ENCODE measurements at regions not wholly inside any gene's neighbourhood (a gene's known extent, or its start where the extent isn't known, plus 50 kb on each side); places are given as distances from the start of the nearest gene placed in this dataset.

DNA sequence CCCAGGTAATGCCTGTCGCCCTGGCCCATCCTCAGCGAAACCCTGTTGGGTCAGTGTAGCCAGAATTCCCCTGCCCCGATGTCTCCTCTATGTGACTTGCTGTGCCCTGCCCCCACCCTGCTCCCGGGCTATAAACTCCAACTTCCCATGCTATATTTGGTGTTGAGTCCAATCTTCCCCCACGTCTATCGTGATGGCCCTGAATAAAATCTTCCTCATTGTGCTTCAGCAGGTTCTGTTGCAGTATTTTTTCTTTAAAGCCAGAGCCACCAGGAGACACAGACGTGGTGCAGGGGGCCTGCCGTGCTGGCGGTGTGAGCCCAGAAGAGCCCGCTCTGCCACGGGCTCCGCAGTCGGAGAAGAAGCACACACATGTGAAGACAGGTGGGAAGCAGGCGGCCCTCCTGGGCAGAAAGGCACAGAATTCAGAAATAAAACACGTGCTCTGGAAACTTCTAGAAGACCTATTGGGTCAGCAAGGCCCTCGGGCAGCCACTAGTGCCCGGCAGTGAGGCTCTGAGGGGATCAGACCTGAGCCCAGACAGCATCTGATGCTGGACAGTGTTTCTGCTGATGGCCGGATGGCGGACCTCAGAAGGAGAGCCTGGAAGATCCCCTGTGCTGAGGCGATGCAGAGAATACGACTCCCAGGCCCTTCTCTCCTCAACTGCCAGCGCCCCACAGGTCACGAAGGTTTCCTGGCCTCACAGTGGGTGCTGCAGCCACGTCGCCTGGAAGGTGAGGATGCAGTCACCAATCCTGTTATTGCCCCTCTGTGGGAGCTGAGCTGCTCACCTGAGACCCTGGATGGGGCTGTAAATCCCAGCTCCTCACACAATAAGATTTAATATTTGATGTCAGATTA, 501.9 kb downstream of the BRD1 start:
- in situ Hi-C loops (cut with HindIII; ENCODE audit: low pct_unique_long_range_greater_than_20kb, low sequenced_read_pairs) = no loop called here
- DNase-seq (ENCODE audit: low read depth, low spot score) = no peak

DNA sequence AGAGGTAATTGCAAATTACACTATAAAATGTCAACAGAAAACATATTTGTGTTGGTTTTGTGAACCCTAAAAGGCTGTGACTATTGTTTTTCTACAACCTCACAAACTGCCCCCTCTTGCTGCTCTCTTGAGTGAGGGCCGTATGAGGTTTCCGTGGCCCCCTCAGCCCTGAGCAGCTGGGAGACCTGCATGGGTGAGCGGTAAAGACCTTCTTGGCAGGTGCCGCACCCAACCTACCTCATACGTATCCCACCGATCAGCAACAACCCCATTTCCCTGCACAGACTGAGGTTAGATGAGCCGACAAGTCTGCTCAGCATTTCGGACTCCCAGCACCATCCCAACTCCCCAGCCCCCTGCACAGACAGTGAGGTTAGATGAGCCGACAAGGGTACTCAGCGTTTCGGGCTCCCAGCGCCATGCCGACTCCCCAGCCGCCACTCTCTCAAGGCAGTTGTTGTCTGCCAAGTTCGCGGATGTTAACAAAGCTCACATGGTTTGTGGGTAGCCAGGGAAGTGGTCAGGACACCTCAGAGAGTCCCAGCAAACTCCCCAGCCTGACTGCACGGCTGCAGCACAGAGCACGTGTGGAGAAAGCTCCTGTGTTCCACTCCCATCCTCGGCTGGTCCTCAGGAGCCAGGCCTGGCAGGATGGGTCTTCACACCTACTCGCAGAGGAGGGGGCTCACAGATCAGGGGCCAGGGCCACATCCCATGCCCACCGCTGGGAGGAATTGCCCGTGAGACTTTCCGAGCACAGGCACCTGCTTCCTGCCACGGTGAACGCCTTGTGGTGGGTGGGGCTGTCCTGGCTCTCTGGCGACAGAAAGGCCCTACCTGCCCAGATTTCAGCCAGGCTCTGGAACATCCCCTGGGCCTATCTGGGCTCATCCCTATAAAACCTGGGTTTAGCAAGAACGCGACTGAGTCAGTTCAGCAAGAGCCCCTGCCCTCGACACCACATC, 502.9 kb downstream of the BRD1 start:
- no peak for DNase-seq (ENCODE audit: low read depth, low spot score)
- in situ Hi-C loops (cut with HindIII; ENCODE audit: low pct_unique_long_range_greater_than_20kb, low sequenced_read_pairs) = no loop called here

DNA sequence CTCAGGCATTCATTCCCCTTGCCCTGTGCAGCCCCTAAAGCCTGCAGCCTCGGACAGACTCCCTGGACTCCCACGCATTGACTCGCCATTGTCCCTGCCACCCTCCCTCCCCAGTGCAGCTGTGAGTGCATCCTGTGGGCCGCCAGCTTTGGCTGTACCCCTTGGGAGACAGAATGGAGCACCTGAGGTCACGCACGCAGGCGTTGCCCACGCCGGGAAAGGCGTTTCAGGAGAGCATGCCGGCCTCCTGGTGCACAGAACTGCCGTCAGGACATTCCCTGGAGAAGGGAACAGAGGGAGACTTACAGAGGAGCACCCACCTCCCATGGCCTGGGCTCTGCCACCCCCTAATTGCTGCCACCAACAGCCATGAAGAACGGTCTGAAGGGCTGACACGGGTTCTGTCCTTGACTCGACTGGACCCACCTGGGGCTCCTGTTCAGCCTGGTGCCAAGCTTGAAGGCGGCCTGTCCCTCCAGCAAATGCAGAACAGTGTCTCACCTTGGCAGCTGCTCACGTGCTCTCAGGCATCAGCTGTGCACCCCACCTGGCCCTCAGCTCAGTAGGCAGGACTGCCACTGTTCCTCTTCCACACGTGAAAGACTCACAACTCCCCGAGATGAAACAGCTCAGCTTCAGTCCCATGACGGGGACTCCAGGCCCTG, 503.8 kb downstream of the BRD1 start:
- DNase-seq (ENCODE audit: low read depth, low spot score) = no peak
- in situ Hi-C loops (cut with HindIII; ENCODE audit: low pct_unique_long_range_greater_than_20kb, low sequenced_read_pairs) = no loop called here

DNA sequence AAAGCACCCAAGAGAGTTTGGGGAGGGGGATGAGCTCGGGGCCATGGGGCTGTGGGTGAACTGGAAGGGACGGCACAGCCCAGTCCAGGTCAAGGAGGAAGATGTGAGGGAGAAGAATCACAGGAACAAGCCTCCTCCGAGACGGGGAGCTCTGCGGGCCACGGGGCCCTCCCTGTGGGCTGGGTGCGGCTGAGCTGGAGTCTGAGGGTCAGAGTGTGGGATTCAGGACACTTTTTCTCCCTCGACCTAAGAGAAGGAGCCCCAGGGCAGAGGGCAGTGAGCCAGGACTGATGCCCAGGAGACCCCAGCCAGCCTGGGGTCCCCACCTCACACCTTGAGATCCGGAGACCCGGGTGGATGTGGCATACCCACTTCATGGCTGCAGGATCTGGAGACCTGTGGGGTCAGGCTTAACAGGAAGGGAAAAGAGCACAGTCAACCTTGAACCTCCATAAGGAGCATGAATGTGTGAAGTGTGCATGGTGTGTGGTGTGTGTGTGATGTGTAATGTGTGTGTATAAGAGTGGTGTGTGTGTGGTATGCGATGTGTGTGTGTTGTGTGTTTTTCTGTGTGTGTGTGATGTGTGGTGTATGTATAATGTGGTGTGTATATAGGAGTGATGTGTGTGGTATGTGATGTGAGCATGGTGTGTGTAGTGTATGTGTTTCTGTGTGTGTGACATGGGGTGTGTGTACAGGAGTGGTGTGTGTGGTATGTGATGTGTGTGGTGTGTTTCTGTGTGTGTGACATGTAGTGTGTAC, 504.6 kb downstream of the BRD1 start:
- in situ Hi-C loops (cut with HindIII; ENCODE audit: low pct_unique_long_range_greater_than_20kb, low sequenced_read_pairs) = no loop called here
- no peak for DNase-seq (ENCODE audit: low read depth, low spot score)

DNA sequence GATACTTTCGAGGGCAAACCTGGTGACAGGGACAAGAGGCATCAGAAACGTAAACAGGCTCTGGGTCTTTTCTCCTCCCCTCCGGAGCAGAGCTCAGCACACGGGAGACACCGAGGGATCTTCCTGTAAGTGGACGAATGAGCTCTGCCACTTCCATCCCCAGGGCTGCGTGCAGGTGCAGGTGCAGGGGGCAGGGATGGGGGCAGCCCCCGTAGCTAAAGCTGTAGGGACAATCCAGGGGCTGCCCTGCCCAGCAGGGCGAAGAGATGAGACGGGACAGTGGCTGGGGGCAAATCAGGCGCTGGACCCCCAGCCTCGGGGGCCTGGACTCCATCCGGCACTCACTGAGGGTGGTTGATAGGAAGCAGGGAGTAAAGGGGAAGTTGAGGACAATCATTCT, 505.4 kb downstream of the BRD1 start:
- in situ Hi-C loops (cut with HindIII; ENCODE audit: low pct_unique_long_range_greater_than_20kb, low sequenced_read_pairs) = no loop called here
- DNase-seq (ENCODE audit: low read depth, low spot score) = no peak

DNA sequence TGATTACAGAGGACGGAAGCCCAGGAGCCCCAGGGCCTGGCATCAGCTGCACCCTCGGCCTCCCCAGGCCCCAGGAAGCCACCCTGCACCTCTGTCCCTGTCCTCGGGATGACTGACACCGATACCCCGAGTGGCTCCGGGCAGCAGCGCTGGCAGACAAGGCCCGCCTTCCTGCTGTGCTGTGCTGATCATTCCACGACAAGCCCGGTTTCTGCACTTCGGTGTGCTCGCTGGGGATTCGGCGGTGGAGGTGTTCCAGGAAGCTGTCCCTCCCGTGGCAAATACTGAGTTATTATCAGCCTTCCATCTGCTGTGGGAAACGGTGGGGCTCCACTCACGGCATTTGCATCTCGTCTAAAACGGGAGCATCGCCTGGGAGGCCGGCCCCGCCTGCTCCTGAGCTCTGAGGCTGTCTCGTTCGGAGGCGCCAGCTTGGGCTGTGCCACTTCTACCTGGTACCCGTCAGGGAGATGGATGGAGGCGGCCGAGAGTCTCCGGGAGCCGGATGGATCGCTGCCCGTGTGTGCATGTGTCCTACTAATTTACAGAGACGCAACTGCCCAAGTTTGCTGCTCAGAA, 506.1 kb downstream of the BRD1 start:
- in situ Hi-C loops (cut with HindIII; ENCODE audit: low pct_unique_long_range_greater_than_20kb, low sequenced_read_pairs) = no loop called here
- DNase-seq (ENCODE audit: low read depth, low spot score) = no peak

DNA sequence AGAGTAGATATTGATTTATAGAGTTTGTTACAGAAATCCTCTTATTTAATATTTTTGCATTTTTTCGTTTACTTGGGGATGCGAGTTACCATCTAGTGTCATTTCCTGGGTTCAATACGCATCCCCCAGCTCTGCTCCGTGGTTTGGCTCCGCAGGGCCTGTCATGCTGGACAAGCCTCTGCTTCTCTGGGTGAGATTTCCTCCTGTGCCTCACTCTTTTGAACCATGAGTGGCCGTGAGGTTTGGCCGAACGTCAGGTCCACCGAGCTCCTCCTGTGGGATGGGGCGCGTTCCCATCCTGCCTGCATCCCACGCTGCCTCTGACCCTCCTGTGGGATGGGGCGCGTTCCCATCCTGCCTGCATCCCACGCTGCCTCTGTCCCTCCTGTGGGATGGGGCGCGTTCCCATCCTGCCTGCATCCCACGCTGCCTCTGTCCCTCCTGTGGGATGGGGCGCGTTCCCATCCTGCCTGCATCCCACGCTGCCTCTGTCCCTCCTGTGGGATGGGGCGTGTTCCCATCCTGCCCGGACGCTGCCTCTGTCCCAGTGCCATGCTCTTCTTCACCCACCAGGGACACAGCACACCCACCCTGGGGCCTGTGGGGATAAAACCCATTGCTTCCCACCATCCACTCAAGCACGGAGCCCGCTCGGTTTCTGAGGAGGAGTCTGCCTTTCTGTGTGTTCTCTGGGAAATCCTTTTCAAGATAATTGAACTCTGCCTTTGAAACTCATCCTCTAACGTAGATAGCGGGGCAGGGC, 506.8 kb downstream of the BRD1 start:
- in situ Hi-C loops (cut with HindIII; ENCODE audit: low pct_unique_long_range_greater_than_20kb, low sequenced_read_pairs) = no loop called here
- DNase-seq (ENCODE audit: low read depth, low spot score) = no peak

DNA sequence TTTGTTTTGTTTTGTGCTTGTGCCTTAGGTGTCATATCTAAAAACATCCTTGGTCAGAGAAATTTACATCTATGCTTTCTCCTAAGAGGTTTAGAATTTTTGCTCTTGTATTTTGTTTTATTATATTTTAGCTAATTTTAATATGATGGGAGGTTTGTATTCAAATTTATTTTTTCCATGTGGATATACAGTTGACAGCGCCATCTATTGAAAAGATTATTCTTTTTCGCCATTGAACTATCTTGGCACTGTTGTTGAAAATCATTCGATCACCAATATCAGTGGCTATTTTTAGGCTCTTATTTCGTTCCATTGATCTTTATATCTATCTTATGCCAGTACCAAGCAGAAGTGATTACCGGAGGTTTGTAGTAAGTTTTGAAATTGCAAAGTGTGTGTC, 510.3 kb downstream of the BRD1 start:
- DNase-seq (ENCODE audit: low read depth, low spot score) = no peak
- in situ Hi-C loops (cut with HindIII; ENCODE audit: low pct_unique_long_range_greater_than_20kb, low sequenced_read_pairs) = no loop called here

DNA sequence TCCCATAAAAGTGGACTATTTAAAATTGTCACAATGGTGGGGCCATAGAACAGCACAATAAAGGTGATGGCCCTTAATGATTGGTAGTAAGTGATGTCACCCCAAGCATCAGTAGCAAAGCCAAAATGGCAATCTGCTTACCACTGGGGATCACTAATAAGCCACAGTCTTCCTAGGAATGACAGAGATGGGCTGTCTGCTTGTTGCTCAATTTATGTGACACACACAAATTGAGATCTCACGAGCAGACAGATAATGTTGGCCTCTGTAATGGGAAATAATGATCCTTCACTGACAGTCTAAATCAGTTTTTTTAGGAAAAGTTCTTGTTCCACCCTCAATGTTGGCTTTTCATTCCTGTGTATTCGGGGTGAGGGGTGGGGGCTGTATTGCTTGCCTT, 515.1 kb downstream of the BRD1 start:
- no peak for DNase-seq (ENCODE audit: low read depth, low spot score)
- in situ Hi-C loops (cut with HindIII; ENCODE audit: low pct_unique_long_range_greater_than_20kb, low sequenced_read_pairs) = no loop called here

DNA sequence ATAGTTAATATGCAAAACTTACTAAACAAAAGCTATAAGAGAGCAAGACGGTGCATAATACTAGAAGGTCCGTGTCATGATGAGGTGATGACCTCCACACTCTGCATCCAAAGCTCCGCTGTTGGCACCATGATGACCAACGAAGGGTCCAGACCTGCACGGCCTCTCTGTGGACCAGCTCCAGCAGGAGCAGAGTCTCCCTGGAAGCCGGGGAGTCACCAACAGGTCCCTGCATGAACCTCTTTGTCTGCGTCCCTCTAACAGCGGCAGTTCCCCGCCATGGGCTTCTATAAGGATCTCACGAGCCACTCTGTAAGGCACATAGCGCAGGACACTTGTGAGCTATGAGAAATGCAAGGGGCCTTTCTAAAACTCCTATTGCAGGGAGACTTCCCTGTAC, 517.3 kb downstream of the BRD1 start:
- in situ Hi-C loops (cut with HindIII; ENCODE audit: low pct_unique_long_range_greater_than_20kb, low sequenced_read_pairs) = no loop called here
- DNase-seq (ENCODE audit: low read depth, low spot score) = no peak

DNA sequence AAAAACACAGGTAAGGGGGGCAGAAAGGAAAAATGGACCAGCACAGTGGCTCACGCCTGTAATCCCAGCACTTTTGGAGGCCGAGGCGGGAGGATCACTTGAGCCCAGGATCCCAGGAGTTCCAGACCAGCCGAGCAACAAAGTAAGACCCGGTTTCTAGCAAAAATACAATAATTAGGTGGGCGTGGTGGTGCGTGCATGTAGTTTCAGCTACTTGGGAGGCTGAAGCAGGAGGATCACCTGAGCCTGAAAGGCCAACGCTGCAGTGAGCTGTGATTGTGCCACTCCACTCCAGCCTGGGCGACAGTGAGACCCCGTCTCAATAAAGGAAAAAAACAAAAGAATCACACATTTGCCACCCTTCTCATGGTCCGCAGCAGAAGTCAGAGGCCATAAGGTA, 519.4 kb downstream of the BRD1 start:
- DNase-seq (ENCODE audit: low read depth, low spot score) = no peak

DNA sequence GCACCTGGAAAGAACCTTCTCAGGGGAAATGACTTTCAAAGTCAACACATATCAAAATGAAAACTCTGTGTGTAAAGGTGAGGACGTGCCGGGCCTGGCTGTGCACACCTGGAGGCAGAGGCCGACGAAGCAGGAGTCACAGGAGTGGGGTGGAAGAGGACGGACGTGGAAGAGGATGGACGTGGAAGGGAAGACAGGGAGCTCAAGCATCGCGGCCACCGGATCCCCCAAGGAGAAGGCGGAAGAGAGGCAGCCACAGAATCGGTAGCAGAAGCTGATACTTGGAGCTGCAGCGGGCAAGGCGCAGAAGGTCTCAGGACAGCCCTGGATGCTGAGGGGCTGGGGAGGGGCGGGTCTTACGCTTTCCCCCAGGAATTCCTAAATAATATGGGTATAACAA, 519.8 kb downstream of the BRD1 start:
- in situ Hi-C loops (cut with HindIII; ENCODE audit: low pct_unique_long_range_greater_than_20kb, low sequenced_read_pairs) = no loop called here
- DNase-seq (ENCODE audit: low read depth, low spot score) = no peak

More for the DNA sequence above, 519.4 kb downstream of the BRD1 start:
- in situ Hi-C loops (cut with HindIII; ENCODE audit: low pct_unique_long_range_greater_than_20kb, low sequenced_read_pairs) = no loop called here

DNA sequence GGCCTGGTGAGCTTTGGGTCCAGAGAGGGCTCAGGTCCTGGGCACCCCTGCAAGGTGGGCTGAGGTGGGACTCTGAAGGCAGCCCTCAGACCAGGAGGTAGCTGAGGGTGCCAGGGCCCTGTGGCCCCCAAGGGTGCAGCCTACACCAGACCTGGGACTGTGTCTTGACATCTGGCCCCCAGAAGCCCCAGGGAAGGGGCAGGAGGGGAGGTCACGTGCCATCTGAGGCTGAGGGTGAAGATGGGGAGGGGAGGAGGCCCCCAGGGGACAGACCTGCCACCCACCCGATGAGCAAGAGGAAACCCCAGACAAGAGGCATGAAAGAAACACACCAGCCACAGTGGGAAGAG, 520.2 kb downstream of the BRD1 start:
- DNase-seq (ENCODE audit: low read depth, low spot score) = no peak
- in situ Hi-C loops (cut with HindIII; ENCODE audit: low pct_unique_long_range_greater_than_20kb, low sequenced_read_pairs) = no loop called here

DNA sequence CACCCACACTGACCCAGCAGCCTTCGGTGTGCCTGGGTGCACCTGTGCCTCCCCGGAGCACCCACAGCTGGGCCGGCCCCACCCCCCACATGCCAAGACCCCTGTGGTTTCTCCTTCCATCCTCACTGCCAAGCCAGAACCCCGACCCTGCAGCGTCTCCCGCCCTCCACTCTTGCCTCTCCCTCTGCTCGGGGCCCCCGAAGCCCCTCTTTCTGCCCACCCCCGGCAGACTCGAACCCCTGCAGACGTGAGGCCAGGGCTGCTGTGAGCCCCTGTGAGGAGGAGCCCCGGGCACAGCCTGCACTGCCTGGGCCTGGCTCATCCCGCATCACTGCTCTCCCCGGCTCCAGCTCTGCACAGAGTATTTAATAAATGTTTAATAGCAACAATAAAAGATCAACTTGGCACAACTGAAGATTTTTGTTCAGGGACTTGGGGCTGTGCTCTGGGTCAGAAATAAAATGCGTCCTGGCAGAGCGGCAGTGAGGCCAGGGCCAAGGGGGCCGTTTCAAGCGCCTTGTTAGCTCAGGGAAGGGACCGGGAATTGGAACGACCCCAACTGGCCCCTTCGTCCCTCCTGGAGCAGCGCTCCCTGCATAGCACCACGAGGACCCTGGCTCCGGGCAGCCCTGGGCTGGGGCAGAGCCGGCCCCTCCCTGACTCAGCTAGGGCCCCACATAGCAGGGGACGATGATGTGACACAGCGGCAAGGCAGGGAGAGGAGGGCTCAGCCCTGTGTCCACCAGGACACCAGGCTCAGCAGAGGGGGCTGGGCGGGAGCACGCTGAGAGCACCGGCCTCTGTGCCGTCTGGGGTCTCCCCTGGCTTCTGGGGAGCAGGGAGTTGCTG, 520.8 kb downstream of the BRD1 start:
- in situ Hi-C loops (cut with HindIII; ENCODE audit: low pct_unique_long_range_greater_than_20kb, low sequenced_read_pairs) = no loop called here
- no peak for DNase-seq (ENCODE audit: low read depth, low spot score)

DNA sequence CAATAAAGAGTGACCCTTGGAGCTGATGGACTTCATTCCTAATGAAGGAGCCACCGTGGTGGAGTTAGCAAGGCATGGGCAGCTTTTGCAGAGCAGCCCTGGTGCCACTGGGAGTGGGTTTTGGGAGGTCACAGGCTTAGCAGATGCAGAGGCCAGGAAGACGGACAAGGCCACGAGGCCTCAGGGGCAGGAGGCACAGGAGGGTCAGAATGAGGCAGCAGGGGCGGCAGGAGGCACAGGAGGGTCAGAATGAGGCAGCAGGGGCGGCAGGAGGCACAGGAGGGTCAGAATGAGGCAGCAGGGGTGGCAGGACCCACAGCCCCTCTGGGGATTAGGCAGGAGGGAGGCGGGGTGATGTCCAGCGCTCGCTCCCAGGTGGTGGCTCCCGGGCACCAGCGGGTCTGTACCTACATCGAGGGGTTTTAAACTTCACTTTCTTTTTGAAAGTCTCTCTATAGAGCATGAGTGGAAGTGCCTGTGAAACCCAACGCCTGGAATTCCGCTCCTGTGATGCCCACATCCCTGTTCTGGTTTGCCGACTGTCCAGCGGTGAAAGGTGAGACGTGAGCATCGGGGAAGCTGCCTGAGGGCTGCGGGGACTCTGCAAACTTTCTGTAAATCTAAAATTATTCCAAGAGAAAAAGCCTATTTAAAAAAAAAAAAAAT, 521.6 kb downstream of the BRD1 start:
- in situ Hi-C loops (cut with HindIII; ENCODE audit: low pct_unique_long_range_greater_than_20kb, low sequenced_read_pairs) = no loop called here

More for the DNA sequence above, 521.6 kb downstream of the BRD1 start:
- DNase-seq (ENCODE audit: low read depth, low spot score) = no peak

All from SK-MEL-5 (cell line).